ENCODE measurements at regions not wholly inside any gene's neighbourhood (a gene's known extent, or its start where the extent isn't known, plus 50 kb on each side); places are given as distances from the start of the nearest gene placed in this dataset.
"Not testable (repeated sequence)": the region's sequence is repeated elsewhere in the genome, so short reads cannot be mapped to it uniquely, and the experiment has no call there.

DNA sequence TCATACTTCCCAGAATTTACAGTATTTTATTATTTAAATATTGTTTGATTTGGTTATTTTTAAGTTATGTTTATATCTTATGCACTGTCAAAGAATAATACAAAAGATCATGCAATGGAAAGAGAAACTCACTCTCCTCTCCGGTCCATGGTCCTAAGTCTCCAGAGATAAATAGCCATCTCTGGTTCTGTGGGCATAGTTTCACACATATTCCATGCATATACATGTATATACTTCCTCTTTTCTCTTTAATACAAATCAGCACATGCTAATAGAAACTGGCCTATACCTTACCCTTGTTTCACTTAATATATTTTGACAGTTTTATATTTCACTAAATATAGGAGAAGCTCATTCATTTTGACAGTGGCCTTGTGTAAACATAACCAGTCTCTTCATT lies 901.7 kb upstream of the CITED2 start:
- DNase-seq, result no peak

DNA sequence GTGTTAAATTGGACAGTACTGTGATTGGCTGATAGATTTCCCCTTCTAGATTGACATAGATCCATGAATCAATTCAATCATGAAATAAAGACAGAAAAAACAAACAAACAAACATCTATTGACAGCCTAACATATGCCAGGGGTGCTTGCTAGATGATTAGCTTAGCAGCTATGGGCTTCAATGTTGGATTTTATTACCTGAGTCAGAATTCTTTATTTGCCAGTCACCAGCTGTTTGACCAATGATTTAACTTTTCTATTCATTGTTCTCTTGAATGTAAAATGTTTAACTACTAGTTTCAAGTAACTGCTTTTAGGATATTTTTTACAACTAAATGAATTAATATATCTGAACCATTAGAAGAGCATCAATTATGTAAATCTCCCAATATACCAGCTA lies 901.3 kb upstream of the CITED2 start:
- no peak for DNase-seq

DNA sequence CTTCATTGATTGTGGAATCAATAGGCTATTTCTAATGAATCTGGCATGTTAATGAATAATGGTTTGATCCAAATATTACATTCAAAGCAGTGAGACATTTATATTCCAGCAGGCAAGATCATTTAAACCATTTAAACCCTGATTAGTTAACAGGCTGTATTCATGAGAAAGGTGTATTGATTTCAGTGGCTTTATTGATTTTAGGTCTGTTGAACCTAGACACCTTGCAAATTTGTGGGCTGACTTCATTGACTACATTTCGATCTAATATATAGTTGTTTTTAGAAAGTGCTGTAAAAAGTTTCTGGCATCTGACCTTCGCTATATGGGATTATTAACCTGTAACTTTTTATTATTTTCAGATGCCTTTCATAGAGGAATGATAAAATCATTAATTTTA lies 900.1 kb upstream of the CITED2 start:
- no peak for DNase-seq

DNA sequence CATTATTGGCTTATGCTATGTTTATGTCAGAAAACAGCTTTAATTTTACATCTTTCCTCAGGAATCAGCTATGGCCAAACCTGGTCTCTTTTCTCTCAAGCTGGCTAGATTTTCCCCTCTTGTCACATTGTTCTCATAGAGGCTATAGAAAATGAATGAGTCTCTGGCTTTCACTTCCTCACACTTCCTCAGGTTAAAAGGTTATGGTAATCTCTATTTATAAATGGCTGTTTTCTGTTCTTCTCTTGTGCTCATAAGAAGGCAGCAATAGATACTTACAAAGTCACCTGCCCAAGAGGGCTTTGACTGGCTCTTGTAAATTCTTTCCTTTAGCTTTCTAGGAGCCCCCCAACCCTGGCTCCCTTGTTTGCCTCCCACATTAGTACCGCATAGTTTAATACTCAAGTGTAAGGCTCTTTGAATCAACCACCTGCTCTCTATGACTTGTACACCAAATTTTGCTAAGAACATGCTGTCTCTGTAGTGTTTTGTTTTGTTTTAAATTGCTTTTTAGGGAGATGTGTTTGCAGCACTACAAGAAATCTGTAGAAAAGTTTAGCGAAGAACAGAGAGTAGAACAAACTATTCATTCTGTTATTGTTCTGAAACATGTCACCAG lies 897.4 kb upstream of the CITED2 start:
- DNase-seq, result no peak

DNA sequence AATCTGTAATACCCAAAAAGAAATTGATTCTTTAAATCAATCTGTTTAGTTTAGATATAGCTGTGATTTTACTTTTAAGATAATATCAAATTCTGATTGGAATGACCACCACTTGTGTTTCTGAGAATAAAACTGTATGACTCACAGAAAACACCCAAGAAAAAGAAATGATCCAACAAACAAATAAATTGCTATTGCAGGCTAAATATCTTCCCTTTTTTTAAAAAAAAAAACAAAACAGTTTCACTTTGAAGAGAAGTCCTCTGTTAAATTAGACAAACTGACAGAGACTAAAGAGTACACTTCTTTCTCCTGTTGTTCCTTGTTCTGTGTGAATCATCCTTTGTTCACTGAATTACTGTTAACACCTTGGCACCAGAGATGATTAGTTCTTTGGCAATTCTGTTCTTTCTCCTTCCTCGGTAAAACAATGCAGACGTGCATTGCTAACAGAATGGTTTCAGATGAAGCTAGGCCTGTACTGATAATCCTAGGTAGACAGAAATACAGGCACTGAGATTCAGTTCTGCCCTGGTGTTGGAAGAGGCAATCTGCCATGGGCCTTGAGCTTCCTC lies 895.2 kb upstream of the CITED2 start:
- no peak for DNase-seq

DNA sequence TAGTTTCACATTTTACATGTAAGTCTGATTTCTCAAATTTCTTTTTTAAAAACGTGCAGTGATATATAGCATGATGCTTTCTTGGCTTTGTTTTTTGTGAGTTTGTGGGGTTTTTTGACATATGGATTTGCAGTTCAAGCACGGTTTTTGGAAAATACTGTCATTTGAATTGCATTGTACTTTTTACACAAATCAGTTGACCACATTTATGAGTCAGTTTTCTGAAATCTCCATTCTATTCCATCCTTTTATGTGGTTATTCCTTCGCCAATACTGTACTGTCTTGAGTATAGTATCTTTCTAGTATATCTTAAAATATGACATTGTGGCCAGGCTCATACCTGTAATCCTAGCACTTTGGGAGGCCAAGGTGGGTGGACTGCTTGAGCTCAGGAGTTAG lies 890.0 kb upstream of the CITED2 start:
- DNase-seq, result no peak

DNA sequence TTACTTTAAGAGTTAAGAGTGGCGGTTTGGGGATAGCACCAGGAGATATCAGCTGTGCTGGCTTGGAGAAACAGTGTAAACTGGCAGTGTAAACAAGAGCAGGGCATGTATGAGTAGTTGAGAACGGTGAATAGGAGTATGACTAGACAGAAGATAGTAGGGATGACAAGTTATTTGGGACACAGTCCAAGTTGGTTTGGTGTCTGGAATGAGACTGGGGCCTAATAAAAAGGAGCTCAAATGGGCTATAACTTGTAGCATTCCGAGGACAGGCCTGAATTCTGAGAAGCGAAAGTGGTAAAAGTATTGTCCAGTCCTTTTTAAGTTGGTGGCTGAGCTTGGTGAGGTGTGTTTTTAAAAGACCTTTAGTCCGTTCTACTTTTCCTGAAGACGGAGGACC lies 883.9 kb upstream of the CITED2 start:
- not testable (repeated sequence) for DNase-seq

DNA sequence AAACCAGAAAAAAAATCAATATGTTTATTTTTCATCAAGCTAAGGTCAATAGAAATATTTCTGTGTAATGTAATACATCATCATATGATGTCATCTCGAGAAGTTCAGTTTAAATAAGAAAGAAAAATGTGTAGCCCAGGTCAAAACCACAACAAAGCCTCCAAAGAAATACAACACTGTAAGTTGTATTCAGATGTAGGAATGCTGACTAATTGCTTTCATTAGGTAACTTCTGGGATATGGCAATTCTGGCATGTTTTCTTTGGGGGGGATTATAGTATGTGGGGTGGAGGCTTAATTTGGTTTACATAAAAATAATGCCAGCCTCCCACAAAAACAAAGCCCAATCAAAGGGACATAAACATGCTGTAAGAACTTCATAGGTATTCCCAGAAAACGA lies 881.8 kb upstream of the CITED2 start:
- DNase-seq, result no peak

DNA sequence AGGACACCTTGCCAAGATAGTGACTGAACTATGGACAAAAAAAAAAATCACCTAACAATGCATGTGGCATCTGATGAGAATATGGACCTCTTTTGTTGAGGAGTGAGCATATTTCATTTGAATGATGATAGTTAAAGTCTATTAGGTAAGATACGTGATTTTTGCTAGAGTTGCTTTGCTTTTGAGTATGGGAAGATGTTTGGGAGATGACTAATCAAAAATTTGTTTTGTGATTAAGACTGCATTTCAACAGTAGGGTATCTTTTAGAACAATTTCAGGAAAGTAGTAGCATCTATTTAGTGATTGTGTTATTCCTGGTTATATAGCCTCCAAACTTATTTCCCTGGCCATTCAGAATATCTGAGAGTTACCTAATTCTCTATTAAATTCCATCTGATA lies 878.6 kb upstream of the CITED2 start:
- DNase-seq, result no peak

DNA sequence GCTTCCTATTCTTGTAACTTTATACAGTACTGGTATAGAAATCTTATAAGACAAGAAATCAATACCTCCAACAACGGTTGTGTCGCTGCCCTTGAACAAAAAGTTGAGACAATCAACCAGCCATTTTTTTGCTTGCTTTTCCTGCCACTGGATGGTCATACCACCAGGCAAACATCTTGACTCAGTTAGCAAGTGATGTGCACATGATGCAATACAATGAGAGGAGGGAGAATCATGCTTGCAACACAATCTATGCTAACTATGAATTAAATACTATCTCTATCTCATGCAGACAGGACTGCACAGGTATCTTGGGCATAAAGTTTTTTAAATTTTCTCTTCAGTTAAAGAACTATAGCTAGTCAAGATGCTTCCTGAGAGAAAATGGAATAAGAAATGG lies 877.7 kb upstream of the CITED2 start:
- DNase-seq, result no peak

DNA sequence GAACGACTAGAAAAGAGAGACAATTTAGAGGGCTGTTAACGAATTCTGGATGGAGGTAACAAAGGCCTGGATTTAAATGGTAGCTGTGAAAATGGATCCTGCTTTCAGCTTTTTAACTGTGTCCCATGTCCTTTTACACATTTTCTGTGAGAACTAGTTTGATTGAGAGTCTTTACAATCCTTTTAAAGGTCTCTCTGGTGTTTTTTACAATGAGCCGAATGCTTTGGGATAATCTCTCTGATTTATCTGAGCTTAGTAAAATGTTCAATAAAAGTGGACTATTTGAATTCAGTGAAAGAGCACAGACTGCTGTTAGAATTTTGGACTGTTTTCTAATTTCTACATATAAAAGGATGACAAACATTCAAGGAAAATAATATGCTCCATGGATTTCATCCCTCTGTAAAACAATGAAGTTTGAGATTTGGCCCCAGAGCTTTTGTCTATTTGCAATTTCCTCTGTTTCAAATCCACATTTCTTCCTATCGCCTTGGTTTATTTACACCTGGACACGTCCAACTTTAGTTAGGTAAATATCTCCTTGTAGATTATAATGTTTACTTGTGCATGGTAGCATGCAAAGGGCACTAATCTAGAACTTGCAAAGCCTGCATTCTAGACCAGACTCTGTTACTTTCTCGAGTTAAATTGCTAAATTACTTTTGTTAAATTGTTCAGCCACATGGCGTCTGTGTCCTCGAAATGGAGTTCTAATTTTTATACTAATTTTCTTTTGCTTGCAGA lies 871.0 kb upstream of the CITED2 start:
- no peak for DNase-seq

DNA sequence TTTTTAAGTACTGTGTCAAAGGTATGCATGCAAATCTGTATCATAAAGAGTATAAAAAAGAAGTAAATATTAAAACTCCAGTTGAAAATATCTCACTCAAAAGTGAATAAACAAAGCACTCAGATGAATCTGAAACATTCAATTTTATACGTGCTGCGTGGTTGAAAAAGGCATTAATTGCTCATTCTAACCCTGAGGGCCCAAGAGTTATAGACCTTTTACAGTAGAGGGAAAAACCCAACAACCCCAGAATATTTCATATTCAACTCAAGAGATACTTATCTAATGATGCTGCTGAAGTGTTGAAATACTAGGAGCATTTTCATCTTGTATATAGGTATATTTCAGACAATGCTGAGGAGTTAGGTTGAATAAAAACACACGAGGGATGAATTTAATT lies 862.8 kb upstream of the CITED2 start:
- no peak for DNase-seq

DNA sequence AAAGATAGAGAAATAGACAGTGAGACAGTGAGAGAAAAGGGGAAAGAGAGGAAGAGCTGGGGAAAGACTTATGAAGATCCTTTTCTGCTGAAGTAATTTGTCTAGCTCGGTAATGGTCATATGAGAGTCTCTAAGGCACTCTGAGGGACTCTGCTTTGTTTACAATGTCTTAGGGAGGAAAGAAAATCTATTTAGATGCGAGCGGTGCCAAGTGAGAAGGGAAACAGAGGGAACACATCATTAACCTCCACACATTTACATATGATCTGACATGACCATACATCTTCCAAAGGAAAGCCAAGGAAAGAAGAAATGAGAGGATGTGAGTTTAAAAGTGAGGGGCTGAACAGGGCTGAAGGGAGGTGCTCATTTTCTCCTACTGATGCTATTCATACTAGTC lies 862.3 kb upstream of the CITED2 start:
- no peak for DNase-seq

DNA sequence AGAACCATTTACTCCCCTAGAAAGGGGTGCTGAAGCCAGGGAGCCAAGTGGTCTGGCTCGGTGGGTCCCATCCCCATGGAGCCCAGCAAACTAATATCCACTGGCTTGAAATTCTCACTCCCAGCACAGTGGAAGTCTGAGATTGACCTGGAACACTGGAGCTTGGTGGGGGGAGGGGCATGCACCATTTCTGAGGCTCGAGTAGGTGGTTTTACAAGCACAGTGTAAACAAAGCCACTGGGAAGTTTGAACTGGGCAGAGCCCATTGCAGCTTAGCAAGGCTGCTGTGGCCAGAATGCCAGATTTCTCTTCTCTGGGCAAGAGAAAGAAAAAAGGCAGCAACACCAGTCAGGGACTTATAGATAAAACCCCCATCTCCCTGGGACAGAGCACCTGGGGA lies 855.8 kb upstream of the CITED2 start:
- DNase-seq, result peak; percentile 43

DNA sequence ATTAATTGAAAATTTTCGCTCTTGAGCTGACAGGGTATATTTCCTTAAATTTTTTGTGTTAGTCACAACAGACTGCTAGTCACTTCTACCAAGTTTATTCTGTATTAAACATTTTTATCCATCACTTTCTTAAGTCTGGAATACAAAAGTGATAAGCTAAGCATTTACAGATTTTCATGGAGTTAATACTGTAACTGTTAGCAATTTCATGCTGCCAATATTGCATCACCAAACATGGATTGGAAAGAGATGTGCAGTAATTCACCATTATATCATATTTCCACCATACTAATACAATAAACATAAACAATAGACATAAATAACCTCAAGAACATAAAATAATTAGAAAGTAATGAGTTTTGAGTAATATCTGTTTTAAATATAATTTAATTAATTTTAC lies 854.0 kb upstream of the CITED2 start:
- DNase-seq, result no peak

DNA sequence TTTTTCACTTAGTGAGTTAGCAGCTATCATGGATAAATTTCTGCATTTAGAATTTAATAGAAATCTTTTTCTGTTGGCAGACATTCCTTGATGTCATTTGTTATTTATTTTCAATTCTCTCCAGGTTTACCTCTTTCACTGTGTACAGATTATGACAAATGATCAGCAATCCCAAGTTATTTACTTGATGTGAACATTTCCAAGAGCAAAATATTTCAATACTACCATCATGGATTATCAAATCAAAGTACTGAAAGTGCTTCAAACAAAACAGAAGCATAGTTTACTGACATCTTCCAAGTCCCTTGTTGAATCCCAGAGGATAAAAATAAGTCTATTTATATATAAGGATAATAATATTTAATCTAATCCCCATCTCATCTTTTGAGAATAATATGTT lies 852.2 kb upstream of the CITED2 start:
- DNase-seq, result no peak

DNA sequence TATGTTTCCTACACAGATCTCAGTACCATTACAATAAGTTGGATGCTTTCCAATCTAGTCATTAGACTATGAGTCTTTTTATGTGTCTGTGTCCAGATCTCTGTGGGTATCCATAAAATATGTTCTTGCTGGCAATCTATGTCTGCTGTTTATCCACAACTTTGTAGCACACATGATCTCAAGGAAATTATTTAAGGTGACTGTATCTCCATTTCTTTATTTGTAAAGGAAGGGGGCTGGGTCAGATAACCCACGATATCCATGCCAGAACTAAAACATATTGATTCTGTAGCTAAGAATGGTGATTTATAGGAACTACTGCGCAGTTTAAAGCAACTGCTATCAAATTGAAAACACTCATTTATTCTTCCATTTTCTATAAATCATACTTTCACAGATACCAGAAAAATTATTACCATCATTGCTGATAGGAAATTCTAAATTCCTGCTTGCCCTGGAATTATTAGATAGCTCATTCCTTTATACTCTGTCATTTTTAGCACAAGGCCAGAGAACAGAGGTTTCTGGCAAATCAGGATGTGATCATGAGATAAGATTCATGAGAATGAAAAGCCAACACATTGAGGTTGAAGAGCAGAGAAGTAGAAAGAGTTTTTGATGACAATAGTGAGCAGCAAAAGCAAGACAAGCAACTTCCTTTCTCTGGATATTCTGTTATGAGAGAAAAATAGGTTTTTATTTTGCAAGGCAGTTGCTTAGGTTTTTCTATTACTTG lies 851.4 kb upstream of the CITED2 start:
- no peak for DNase-seq

DNA sequence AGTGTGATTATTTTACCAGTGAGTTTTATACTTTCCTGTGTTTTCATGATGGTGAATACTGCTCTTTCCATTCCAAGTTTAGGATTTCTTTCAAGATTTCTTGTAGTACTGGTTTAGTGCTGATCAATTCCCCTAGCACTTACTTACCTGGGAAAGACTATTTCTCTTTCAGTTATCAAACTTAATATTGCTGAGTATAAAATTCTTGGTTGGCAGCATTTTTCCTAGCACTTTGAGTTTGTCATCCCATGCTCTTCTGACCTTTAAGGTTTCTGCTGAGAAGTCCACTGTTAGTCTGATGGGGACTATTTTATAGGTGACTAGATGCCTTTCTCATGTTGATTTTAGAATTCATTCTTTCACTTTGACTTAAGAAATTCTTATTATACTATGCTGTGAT lies 842.8 kb upstream of the CITED2 start:
- no peak for DNase-seq

DNA sequence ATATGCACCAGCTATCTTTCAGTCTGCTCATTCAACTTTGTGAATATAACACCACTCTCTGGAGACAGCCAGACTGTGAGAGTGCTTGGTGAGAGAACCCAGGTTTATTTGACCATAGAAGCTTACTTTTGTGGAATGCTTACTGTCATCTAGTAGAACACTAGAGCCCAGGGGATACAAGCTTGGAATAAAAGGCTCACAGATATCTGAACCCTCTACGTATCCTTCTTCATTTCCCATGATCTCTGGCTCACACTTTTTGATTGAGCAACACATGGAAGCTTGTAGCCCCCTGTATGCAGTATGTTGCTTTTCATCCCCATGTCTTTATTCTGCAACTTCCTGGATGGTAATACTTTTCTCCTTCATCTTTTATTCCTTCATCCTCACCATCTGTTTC lies 835.3 kb upstream of the CITED2 start:
- no peak for DNase-seq

DNA sequence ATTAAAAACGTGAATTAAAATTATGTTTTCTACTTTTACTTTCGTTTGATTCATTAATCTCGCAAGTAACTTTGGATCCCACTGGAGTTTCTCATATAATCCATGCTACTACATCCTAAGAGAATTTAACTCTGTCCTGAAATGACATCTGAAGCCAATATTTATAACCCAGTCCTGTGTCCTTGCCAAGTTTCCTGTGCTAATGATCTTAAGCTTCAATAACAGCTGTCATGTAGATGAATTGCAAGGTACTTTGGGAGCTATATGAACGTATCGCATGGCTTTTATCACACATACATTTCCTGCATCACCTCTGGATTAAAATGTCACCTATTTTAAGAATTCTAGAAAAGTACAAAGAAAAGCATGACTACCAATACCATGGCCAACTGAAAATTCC lies 833.8 kb upstream of the CITED2 start:
- DNase-seq, result no peak

DNA sequence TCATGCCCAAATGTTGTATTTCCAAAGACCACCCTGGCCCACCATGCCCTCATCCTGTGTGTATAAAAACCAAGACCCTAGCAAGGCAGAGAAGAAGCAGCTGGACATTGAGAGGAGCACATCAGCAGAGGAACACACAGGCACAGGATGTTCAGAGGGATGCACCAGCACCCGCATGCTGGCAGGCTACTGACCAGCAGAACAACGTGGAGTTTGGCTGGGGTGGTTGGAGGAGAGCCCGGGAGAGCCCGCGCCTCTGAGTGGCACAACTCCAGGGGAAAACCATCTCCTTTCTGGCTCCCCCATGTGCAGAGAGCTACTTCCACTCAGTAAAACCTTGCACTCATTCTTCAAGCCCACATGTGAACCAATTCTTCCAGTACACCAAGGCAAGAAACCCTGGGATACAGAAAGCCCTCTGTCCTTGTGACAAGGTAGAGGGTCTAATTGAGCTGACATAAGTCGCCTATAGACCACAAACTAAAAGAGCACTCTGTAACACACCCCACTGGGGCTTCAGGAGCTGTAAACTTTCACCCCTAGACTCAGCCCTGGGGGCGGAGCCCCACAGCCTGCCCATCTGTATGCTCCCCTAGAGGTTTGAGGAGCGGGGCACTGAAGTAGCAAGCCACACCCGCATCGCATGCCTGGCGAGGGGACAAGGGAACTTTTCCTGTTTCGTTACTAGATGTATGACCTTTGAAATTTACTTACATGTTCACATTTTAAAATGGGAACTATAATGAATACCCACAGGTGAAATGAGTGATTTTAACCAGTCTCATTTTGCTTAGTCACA lies 831.5 kb upstream of the CITED2 start:
- DNase-seq, result no peak

DNA sequence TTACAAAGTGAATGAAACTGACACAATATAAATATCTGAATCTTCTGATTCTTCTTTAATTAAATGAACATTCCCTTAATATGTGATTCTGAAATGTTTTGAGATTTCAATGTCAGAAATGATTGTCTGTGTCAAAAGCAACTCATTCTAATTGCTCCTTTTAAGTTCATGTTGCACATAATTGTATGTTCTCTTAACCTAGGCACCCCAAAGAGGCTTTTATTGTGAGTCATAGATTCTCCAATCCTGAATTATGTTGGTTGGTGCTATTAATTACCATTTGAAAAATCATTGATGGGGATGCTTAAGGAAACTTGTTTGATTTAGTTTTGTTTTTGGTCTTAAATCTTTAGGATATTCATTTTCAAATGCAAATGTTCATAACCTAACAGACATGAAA lies 829.7 kb upstream of the CITED2 start:
- no peak for DNase-seq

DNA sequence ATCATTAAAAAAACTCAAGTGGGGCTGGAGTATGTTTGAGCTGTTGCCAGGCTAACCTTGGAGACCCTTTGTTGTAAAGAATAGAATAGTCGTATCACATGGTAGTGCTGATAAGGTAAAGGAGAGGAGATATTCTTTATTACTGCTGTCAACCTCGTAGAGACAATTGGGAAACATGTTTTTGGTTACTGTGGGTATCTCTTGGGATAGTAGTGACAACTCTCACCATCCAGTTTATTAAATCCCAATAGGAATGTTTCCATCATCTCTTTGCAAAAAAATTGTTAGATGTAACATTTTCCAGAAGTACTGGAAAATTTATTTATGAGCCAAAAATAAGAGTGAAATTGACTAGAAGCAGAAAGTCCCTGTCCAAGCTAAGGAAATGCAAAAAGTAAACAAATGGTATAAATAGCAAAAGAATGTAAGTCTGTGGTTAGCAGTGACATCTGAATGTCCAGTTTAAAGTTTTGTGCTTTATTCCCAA lies 829.3 kb upstream of the CITED2 start:
- DNase-seq, result no peak
